ENCODE measurements at regions not wholly inside any gene's neighbourhood (a gene's known extent, or its start where the extent isn't known, plus 50 kb on each side); places are given as distances from the start of the nearest gene placed in this dataset.

DNA sequence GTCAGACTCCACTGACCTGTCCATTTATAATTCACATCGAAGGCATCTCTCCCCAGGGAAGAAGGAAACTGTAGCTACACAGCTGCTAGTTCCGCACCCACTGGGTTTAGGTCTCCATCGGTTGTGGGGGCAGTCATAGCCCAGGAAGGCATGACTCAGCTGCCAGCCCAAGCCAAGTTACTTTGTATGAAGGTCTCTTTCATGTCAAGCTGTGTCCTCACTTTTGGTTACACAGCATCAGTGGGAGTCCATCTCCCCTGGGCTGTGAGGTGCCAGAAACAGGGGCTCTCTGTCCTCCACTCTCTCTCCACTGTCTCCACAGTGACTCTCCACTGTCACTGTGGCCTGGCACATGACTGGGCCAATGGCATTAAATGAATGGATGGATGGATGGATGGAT is 585.2 kb downstream of the BRD1 start:
- DNase-seq: no peak

DNA sequence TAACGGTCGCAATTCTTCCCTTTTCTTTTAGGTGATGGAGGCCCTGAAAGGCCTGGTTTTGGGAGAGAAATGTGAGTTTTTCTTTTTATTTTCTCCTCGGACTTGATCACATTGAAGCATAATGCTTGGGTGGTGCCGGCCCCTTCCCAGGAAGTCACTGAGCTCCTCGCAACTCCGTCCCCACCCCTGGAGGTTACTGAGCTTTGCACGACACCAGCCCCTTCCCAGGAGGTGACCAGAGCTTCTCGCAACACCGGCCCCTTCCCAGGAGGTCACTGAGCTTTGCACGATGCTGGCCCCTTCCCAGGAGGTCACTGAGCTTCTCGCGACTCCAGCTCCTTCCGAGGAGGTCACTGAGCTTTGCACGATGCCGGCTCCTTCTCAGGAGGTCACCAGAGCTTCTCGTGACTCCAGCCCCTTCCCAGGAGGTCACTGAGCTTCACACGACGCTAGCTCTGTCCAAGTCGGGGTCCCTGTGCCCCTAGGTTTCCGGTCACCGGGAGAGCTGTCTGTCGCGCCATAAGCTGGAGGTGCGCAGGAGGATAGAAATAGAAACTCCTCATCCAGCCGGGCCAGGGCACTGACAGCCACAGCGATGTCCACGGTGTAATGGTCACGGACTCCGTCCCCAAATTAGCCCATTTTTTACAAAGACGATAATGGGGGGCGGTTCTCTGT is 586.4 kb downstream of the BRD1 start:
- DNase-seq: no peak

DNA sequence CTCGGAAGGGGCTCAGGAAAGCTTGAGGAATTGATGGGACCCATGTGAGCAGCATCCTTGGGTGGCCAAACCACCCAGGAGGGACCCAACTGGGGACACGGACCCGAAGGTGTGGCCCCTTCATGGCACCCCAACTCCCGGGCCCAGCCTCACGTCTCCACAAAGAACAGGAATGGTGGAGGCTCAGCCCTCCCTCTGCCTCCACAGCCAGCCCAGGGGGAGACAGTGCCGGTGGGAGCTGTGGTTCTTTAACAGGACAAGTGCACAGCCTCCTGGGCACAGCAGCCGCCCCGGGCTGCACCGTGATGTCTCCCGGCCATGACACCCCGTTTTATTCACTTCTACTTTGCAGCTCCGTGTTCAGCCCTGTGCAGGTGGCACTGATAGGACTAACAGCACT is 587.2 kb downstream of the BRD1 start:
- no peak for DNase-seq

DNA sequence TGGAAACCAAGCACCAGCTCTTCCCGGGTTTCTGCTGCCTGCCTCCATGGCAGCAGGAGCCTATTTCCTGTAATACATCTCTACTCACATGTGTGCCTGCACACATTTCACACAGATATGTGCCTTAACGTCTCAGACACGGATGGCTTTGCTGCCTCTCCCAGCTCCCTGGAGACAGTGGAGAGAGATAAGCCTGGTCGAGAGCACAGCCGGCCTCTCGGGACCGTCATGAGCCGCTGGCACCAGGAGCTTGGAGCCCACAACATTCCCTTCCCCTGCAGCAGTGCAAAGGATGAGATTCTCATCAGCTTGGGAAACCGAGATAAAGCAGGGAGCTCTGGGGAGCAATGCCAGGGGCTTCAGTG is 587.7 kb downstream of the BRD1 start:
- no peak for DNase-seq

GRCh38 chr22:49239264-49240015 is 588.2 kb downstream of the BRD1 start:
- DNase-seq: no peak

- DNase-seq: no peak
Measured at GRCh38 chr22:49238181-49239141, 589.2 kb downstream of the BRD1 start.

GRCh38 chr22:49237703-49238102 is 590.0 kb downstream of the BRD1 start:
- no peak for DNase-seq

- no peak for DNase-seq
Measured at GRCh38 chr22:49237279-49237678, 590.4 kb downstream of the BRD1 start.

GRCh38 chr22:49236541-49237075 is 591.1 kb downstream of the BRD1 start:
- no peak for DNase-seq

DNA sequence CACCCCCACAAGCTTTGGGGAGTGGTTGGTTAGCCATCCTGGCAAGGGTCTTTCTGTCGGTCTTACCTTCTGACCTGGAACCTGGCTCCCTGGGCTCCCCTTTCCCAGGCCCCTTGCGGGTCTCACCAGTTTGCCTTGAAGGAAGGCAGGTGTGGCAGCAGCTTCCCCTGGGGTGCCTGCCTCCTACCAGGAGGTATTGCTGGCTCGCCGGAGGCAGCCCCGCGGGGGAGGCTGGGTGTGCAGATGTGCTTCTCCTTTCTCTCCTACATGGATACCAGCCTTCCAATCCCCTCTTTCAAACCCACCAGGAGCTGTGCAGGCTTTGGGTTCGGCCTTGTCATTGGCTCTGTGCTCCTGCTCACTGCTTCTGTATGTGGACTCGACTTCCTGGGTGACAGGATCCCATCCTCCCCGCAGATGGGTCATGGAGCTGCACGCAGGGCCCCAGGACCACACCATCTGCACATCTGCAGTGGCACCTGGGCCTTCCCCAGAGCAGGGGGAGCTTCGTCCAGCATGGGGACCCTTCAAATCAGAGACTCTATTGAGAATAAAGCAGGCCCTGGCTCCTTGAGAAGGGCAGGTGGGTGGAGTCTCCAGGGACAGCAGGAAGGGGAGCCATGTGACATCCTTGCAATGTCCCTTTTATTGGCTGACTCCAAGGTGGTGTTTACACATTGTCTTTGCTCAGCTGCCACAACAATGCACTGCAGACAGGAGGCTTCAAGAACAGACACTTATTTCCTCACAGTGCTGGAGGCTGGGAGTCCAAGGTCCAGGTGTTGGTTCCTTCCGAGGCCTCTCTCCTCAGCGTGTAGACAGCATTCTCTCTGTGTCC is 592.0 kb downstream of the BRD1 start:
- no peak for DNase-seq

GRCh38 chr22:49234459-49234858 is 593.2 kb downstream of the BRD1 start:
- DNase-seq: no peak

DNA sequence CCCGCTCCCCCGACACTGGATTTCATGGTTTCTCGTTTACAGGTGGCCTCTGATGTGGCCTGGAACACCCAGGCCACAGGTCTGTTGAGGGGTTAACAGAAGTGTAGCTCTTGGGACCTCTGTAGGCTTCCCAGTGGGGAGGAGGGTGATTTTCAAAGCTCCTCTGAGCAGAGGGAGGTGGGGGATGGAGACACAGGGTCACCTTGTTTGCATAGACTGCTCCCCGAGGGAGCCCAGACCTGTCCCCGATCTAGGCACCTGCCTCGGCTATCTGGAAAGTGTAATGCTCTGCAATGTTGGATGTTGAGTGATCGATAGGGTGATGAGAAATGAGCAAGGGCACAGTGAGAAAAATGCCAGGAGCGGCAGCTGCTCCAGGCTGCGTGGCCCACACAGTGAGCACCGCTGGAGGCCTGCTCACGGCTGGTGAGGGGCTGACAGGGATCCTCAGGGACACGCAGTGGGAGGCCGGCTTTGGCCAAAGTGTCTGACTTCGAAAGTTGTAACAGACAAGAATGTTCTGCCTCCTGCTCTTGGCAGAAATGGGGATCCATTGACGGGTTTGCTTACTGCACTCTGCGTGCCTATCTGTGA is 594.1 kb downstream of the BRD1 start:
- DNase-seq: no peak

DNA sequence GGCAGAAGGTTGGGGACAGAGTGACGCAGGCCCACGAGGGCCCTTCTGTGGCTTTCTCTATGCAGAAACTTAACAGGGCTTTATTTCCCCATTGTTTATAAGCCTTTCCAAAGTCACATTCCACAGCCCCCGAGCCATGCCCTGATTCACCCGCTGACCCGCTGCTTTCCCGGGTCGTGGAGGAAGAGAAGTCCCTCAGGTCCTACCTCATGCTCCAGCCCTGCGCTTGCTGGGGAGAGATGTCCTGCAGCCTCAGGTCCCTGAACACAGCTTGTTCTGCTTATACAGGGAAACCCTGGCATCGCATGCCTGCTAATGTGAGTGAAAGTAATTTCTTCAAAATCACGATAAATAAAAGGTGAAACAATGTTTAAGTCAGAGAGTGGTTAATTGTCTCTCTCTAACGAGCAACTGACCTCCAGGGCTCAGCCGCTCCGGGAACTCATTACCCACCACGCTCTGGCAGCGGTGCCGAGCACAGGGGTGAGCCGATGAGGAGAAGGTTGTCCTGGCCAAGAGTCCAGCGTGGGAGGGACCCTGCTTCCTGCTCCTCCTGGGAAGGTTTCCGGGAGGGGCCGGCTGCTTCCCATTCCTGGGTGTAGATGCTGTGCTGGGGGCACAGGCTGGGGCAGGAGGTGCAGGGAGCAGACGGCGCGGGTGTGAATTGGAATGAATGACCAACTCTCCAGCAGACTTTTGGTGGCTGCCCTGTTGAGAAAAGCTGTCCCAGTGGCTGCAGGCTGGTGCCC is 595.2 kb downstream of the BRD1 start:
- DNase-seq: no peak

DNA sequence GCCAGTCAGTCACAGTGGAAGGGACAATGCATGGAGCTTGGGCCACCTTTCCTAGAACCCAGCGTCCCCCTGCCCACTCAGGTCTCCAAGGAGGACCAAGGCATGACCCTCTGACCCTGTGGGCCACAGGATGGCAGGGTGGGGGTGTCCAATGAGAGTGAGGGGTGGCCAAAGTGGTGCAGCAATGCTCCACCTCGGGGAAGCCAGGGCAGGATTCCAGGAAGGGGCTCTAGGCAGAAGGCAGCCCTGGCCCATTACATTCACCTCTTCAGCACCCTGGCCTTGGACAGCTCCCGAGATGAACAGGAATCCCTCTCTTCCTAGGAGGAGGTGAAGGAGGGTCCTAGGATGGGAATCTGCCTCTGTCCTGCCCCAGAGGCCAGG is 597.5 kb downstream of the BRD1 start:
- no peak for DNase-seq

DNA sequence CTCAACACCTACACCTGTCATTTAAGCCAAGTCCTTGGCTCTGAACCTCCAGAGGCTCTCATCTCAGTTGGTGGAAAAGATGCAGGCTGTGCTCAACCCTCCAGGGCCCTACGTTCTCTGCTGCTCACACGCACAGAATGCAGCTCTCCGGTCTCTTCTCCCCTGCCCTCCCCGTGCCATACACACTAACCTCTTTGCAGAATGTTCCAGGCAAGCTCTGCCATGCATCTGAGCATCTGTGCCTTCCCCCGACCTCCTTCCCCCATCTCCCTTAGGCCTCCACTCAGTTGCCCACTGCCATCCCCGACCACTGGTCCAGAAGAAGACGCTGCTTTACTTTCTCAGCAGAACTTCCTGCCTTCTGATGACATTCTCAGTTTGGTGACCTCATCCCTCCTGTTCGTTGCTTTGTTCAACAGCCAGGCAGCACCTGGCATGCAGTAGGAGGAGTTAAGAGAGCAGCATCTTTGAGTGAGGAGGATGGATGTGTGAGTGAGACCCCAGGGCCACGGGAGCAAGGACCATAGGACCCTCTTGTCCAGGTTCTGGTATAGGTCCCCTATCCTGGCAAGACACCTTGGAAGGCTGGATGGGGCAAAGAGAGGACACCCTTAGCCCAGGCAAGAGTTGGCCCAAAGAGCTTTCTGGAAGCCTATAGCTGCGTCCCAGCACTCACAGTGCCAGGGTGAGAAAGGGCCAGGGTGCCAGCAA is 598.0 kb downstream of the BRD1 start:
- no peak for DNase-seq

GRCh38 chr22:49228431-49229037 is 599.1 kb downstream of the BRD1 start:
- DNase-seq: no peak

- no peak for DNase-seq
Measured at GRCh38 chr22:49227670-49228069, 600.0 kb downstream of the BRD1 start.

DNA sequence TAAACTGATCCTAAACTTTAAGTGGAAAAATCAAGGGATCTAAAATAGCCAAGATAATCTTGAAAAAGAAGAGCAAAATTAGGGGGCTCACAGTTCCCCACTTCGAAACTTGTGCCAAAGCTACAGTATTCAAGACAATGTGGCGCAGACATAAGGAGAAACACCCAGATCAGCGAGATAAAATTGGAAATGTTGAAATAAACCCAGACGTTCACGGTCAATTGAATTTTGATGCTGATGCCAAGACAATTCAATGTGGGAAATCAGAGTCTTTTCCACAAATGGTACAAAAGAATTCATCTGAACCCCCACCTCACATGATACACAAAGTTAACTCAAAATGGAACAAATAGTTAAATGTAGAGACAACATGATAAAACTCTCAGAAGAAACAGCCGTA is 601.6 kb downstream of the BRD1 start:
- no peak for DNase-seq

DNA sequence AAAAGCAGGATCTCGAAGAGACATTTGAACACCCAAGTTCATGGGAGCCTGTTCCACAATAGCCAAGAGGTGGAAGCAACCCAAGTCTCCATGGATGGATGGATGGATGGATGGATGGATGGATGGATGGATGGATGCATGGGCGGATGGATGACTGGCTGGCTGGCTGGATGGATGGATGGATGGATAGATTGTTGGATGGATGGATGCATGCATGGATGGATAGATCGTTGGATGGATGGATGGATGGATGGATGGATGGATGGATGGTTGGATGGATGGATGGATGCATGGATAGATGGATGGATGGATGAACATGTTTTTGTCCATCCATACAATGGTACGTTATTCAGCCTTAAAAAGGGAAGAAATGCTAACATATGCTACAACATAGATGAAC is 603.4 kb downstream of the BRD1 start:
- no peak for DNase-seq

GRCh38 chr22:49218142-49218541 is 609.5 kb downstream of the BRD1 start:
- DNase-seq: no peak
